ENCODE measurements at regions not wholly inside any gene's neighbourhood (a gene's known extent, or its start where the extent isn't known, plus 50 kb on each side); places are given as distances from the start of the nearest gene placed in this dataset.

DNA sequence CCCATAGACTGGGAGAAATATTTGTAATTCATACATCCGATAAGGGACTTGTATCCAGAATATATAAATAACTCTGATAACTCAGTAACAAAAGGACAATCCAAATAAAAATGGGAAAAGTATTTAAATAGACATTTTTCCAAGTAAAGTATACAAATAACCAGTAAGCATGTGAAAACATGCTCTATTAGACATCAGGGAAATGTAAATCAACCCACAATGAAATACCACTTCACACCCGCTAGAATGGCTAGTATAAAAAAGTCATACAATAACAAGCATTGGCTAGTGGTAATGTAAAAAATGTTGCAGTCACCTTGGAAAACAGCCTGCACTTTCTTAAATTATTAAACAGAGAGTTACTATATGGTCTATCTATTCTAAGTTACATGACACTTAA is 650.7 kb downstream of the C12orf50 start:
- H3F3A ChIP-seq (ENCODE audit: low read depth), result no peaks in the 10 kb centered on the region

DNA sequence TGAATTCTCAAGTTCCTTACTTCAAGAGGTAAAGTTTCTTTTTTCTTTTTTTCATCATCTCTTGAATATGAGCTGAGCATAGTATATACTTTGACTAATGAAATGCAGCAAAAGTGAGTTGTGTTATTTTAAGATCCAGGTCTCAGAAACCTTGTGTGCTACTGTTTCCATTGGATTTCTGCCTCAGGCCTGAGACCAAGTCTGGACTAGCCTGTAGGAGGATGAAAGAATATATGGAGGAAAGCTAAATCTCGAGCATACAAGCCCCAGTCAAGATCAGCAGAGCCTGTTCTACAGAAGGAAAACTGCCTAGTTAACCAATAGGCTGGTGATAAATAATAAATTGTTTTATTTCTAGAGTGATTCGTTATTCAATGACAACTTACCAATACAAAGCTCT is 652.5 kb downstream of the C12orf50 start:
- Histone ChIP-seq H3K36me3 (no peaks in the 10 kb centered on the region), H3K9me3 (ENCODE audit: low read depth) (no peaks in the 10 kb centered on the region), H3K4me2 (no peak overlapping the region), H3K9ac (no peak overlapping the region), H2AFZ (replicated peaks) (no peak overlapping the region), H3K27ac (no peak overlapping the region), H3K4me3 (no peak overlapping the region), H3K4me1 (no peaks in the 10 kb centered on the region), H3F3A (ENCODE audit: low read depth) (no peaks in the 10 kb centered on the region), H3K27me3 (no peaks in the 10 kb centered on the region), H3K79me2 (ENCODE audit: low read depth) (no peaks in the 10 kb centered on the region), H4K20me1 (ENCODE audit: low read depth) (no peaks in the 10 kb centered on the region)
- Mint-ChIP-seq H3K36me3 (no peaks in the 10 kb centered on the region), H3K4me1 (no peaks in the 10 kb centered on the region), H3K27ac (no peak overlapping the region), H3K27me3 (ENCODE audit: insufficient read depth, low read depth) (no peaks in the 10 kb centered on the region), H3K9me3 (peaks cover 4% of the 10 kb centered on the region), H3K4me3 (no peak overlapping the region)
- TF ChIP-seq, protein P1, sequence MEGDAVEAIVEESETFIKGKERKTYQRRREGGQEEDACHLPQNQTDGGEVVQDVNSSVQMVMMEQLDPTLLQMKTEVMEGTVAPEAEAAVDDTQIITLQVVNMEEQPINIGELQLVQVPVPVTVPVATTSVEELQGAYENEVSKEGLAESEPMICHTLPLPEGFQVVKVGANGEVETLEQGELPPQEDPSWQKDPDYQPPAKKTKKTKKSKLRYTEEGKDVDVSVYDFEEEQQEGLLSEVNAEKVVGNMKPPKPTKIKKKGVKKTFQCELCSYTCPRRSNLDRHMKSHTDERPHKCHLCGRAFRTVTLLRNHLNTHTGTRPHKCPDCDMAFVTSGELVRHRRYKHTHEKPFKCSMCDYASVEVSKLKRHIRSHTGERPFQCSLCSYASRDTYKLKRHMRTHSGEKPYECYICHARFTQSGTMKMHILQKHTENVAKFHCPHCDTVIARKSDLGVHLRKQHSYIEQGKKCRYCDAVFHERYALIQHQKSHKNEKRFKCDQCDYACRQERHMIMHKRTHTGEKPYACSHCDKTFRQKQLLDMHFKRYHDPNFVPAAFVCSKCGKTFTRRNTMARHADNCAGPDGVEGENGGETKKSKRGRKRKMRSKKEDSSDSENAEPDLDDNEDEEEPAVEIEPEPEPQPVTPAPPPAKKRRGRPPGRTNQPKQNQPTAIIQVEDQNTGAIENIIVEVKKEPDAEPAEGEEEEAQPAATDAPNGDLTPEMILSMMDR (IDR thresholded peaks at IDR 0.05), result no peak
- TF ChIP-seq EZH2phosphoT487 (IDR thresholded peaks at IDR 0.05) (no peak), EZH2 (IDR thresholded peaks at IDR 0.05) (no peak)
- no peak for DNase-seq (ENCODE audit: low spot score)

More for the DNA sequence above, 650.7 kb downstream of the C12orf50 start:
- Histone ChIP-seq H3K36me3 (no peaks in the 10 kb centered on the region), H4K20me1 (ENCODE audit: low read depth) (no peaks in the 10 kb centered on the region), H3K9me3 (ENCODE audit: low read depth) (no peaks in the 10 kb centered on the region), H3K79me2 (ENCODE audit: low read depth) (no peaks in the 10 kb centered on the region), H3K9ac (no peak overlapping the region), H3K27ac (no peak overlapping the region), H3K4me3 (no peak overlapping the region), H3K27me3 (no peaks in the 10 kb centered on the region), H3K4me2 (no peak overlapping the region), H3K4me1 (no peaks in the 10 kb centered on the region), H2AFZ (replicated peaks) (no peak overlapping the region)
- no peak for DNase-seq (ENCODE audit: low spot score)
- no peak overlapping the region for H3K27ac Mint-ChIP-seq
- H3K9me3 Mint-ChIP-seq, result peaks cover 4% of the 10 kb centered on the region
- no peak overlapping the region for H3K4me3 Mint-ChIP-seq
- TF ChIP-seq, protein P1 (IDR thresholded peaks at IDR 0.05), result no peak
- TF ChIP-seq EZH2 (IDR thresholded peaks at IDR 0.05) (no peak), EZH2phosphoT487 (IDR thresholded peaks at IDR 0.05) (no peak)
- H3K4me1 Mint-ChIP-seq, result peaks cover 10% of the 10 kb centered on the region
- H3K36me3 Mint-ChIP-seq, result no peaks in the 10 kb centered on the region
- H3K27me3 Mint-ChIP-seq (ENCODE audit: insufficient read depth, low read depth), result no peaks in the 10 kb centered on the region

DNA sequence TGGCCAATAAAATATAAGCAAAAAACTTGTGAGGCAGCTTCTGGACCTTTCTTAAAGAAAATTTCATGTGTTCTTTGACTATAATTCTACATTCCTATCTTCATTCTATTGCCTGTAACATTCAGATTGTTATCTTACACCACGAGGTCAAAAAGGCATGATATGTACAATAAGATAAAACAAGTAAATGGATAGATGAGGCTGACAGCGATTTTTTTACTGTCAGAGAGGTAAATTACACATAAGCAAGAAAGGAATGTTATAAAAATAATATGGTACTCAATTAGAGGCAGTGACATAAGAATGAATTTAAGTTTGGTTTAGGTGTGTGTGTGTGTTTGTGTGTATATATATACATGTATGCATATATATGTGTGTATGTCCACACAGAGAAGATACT is 660.0 kb downstream of the C12orf50 start:
- H3K27me3 Mint-ChIP-seq (ENCODE audit: insufficient read depth, low read depth), result peaks cover 3% of the 10 kb centered on the region
- H3K9me3 Mint-ChIP-seq, result peaks cover 3% of the 10 kb centered on the region
- Histone ChIP-seq H4K20me1 (ENCODE audit: low read depth) (no peaks in the 10 kb centered on the region), H3K9ac (no peak overlapping the region), H3K4me2 (no peak overlapping the region), H3K36me3 (no peaks in the 10 kb centered on the region), H3K27me3 (no peaks in the 10 kb centered on the region), H3K4me3 (no peak overlapping the region), H3K9me3 (ENCODE audit: low read depth) (no peaks in the 10 kb centered on the region), H3F3A (ENCODE audit: low read depth) (no peaks in the 10 kb centered on the region), H3K4me1 (no peaks in the 10 kb centered on the region), H2AFZ (replicated peaks) (no peak overlapping the region), H3K79me2 (ENCODE audit: low read depth) (no peaks in the 10 kb centered on the region), H3K27ac (no peak overlapping the region)
- no peak overlapping the region for H3K27ac Mint-ChIP-seq
- peaks cover 14% of the 10 kb centered on the region for H3K4me1 Mint-ChIP-seq
- H3K4me3 Mint-ChIP-seq, result no peak overlapping the region
- no peak for TF ChIP-seq EZH2phosphoT487 (IDR thresholded peaks at IDR 0.05)
- no peaks in the 10 kb centered on the region for H3K36me3 Mint-ChIP-seq
- DNase-seq (ENCODE audit: low spot score), result no peak

DNA sequence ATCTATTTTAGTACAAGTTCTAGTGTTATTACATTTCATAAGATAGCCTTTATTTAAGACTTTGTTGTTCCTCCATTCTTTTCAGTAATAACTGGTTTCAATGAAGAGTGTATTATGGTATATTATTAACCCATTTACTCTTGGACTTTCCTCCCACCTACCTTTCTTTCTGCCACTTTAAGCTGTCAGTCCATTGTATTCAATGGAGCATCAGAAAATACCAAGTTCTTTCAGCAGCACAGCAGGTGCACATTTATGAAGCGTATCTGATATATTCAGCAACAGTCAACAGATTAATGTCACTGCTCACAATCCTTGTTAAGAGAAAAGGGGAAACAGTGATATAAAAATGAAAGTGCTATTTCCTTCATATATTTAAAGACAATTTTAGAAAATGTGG is 660.9 kb downstream of the C12orf50 start:
- peaks cover 14% of the 10 kb centered on the region for H3K4me1 Mint-ChIP-seq
- Histone ChIP-seq H3K79me2 (ENCODE audit: low read depth) (no peaks in the 10 kb centered on the region), H3K27ac (no peak overlapping the region), H3K27me3 (no peaks in the 10 kb centered on the region), H3K4me2 (no peak overlapping the region), H3K4me3 (no peak overlapping the region), H4K20me1 (ENCODE audit: low read depth) (no peaks in the 10 kb centered on the region), H3K9ac (no peak overlapping the region), H3F3A (ENCODE audit: low read depth) (no peaks in the 10 kb centered on the region), H3K36me3 (no peaks in the 10 kb centered on the region), H3K9me3 (ENCODE audit: low read depth) (no peaks in the 10 kb centered on the region), H3K4me1 (no peaks in the 10 kb centered on the region), H2AFZ (replicated peaks) (no peak overlapping the region)
- peaks cover 7% of the 10 kb centered on the region for H3K9me3 Mint-ChIP-seq
- DNase-seq (ENCODE audit: low spot score), result no peak
- no peak overlapping the region for H3K27ac Mint-ChIP-seq
- H3K4me3 Mint-ChIP-seq, result no peak overlapping the region
- H3K27me3 Mint-ChIP-seq (ENCODE audit: insufficient read depth, low read depth), result peaks cover 3% of the 10 kb centered on the region
- H3K36me3 Mint-ChIP-seq, result no peaks in the 10 kb centered on the region
- TF ChIP-seq, protein P1 (IDR thresholded peaks at IDR 0.05), result no peak
- no peak for TF ChIP-seq EZH2phosphoT487 (IDR thresholded peaks at IDR 0.05)
- TF ChIP-seq EZH2 (IDR thresholded peaks at IDR 0.05), result no peak
